ENCODE measurements at regions not wholly inside any gene's neighbourhood (a gene's known extent, or its start where the extent isn't known, plus 50 kb on each side); places are given as distances from the start of the nearest gene placed in this dataset.

GRCh38 chr10:130745251-130745650, 566.3 kb downstream of the TCERG1L start:
- DNase-seq, result no peak

GRCh38 chr10:130745821-130746220, 565.7 kb downstream of the TCERG1L start:
- H4K20me1 ChIP-seq (ENCODE audit: insufficient read depth), result no peaks in the 10 kb centered on the region
- no peaks in the 10 kb centered on the region for H3K79me2 ChIP-seq (ENCODE audit: insufficient read depth)
- no peaks in the 10 kb centered on the region for H3K27me3 ChIP-seq (replicated peaks; ENCODE audit: insufficient read depth)
- H2AFZ ChIP-seq, result no peak overlapping the region
- DNase-seq, result no peak
- in situ Hi-C loops (cut with MboI), result no loop called here
- no peak overlapping the region for H3K27ac ChIP-seq
- H3F3A ChIP-seq (ENCODE audit: insufficient read depth), result no peaks in the 10 kb centered on the region
- WGBS, 2 experiments (ENCODE audit: low coverage in 1 of 2, low lambda C conversion rate in 2 of 2, missing lambda C conversion rate in 2 of 2), result 44 to 51% methylated on average over 7 of the region's 7 CpGs
- H3K4me2 ChIP-seq (ENCODE audit: unreplicated experiment), result no peak overlapping the region
- H3K9ac ChIP-seq, result no peak overlapping the region
- no peak overlapping the region for H3K4me3 ChIP-seq
- no peaks in the 10 kb centered on the region for H3K9me3 ChIP-seq (ENCODE audit: low read depth)
- TF ChIP-seq EZH2phosphoT487 (IDR thresholded peaks at IDR 0.05; ENCODE audit: insufficient read depth, low read depth) (no peak), EZH2 (IDR thresholded peaks at IDR 0.05; ENCODE audit: insufficient read depth, poor library complexity, severe bottlenecking) (no peak)
- H3K36me3 ChIP-seq (ENCODE audit: low read depth), result no peaks in the 10 kb centered on the region
- no peaks in the 10 kb centered on the region for H3K4me1 ChIP-seq (ENCODE audit: insufficient read depth)
- H3K9me2 ChIP-seq (ENCODE audit: insufficient read depth), result no peaks in the 10 kb centered on the region

More at GRCh38 chr10:130745251-130745650, 566.3 kb downstream of the TCERG1L start:
- no peaks in the 10 kb centered on the region for H3K9me2 ChIP-seq (ENCODE audit: insufficient read depth)
- H3K4me1 ChIP-seq (ENCODE audit: insufficient read depth), result no peaks in the 10 kb centered on the region
- no peak overlapping the region for H2AFZ ChIP-seq
- H3F3A ChIP-seq (ENCODE audit: insufficient read depth), result no peaks in the 10 kb centered on the region
- no peaks in the 10 kb centered on the region for H3K27me3 ChIP-seq (replicated peaks; ENCODE audit: insufficient read depth)
- H3K36me3 ChIP-seq (ENCODE audit: low read depth), result no peaks in the 10 kb centered on the region
- 10 to 13% methylated on average over 5 of the region's 5 CpGs for WGBS, 2 experiments (ENCODE audit: low coverage in 1 of 2, low lambda C conversion rate in 2 of 2, missing lambda C conversion rate in 2 of 2)
- no peak overlapping the region for H3K9ac ChIP-seq
- no peak overlapping the region for H3K4me2 ChIP-seq (ENCODE audit: unreplicated experiment)
- in situ Hi-C loops (cut with MboI), result no loop called here
- no peak overlapping the region for H3K4me3 ChIP-seq
- H4K20me1 ChIP-seq (ENCODE audit: insufficient read depth), result no peaks in the 10 kb centered on the region
- no peaks in the 10 kb centered on the region for H3K79me2 ChIP-seq (ENCODE audit: insufficient read depth)
- TF ChIP-seq EZH2phosphoT487 (IDR thresholded peaks at IDR 0.05; ENCODE audit: insufficient read depth, low read depth) (no peak), EZH2 (IDR thresholded peaks at IDR 0.05; ENCODE audit: insufficient read depth, poor library complexity, severe bottlenecking) (no peak)
- no peak overlapping the region for H3K27ac ChIP-seq
- H3K9me3 ChIP-seq (ENCODE audit: low read depth), result no peaks in the 10 kb centered on the region

DNA sequence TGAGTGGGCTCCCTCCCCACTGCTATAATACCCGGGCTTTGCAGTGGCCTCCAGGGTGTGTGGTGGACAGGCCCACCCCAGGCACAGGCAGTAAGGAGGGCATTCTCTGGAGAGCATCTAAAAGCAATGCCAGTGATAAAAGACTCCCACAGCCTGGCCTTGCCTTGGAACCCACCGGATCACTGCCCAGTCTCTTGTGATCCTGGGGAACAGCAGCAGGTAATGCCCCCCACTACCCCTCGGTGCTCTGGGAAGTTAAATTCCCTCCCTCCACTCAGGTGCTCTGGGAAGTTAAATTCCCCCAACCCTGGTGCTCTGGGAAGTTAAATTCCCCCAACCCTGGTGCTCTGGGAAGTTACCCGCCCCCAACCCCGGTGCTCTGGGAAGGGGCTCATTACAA, 565.2 kb downstream of the TCERG1L start:
- Histone ChIP-seq H3F3A (ENCODE audit: insufficient read depth) (no peaks in the 10 kb centered on the region), H3K27ac (no peak overlapping the region), H3K27me3 (replicated peaks; ENCODE audit: insufficient read depth) (no peaks in the 10 kb centered on the region), H3K9me2 (ENCODE audit: insufficient read depth) (no peaks in the 10 kb centered on the region), H3K4me1 (ENCODE audit: insufficient read depth) (no peaks in the 10 kb centered on the region), H3K9ac (no peak overlapping the region), H2AFZ (no peak overlapping the region), H3K9me3 (ENCODE audit: low read depth) (no peaks in the 10 kb centered on the region), H3K4me3 (no peak overlapping the region), H4K20me1 (ENCODE audit: insufficient read depth) (no peaks in the 10 kb centered on the region), H3K79me2 (ENCODE audit: insufficient read depth) (no peaks in the 10 kb centered on the region), H3K4me2 (ENCODE audit: unreplicated experiment) (no peak overlapping the region), H3K36me3 (ENCODE audit: low read depth) (no peaks in the 10 kb centered on the region)
- TF ChIP-seq EZH2phosphoT487 (IDR thresholded peaks at IDR 0.05; ENCODE audit: insufficient read depth, low read depth), result no peak
- TF ChIP-seq EZH2 (IDR thresholded peaks at IDR 0.05; ENCODE audit: insufficient read depth, poor library complexity, severe bottlenecking), result no peak
- 24 to 27% methylated on average over 4 to 5 of the region's 5 CpGs for WGBS, 2 experiments (ENCODE audit: low coverage in 1 of 2, low lambda C conversion rate in 2 of 2, missing lambda C conversion rate in 2 of 2)
- no peak for DNase-seq
- in situ Hi-C loops (cut with MboI), result no loop called here

DNA sequence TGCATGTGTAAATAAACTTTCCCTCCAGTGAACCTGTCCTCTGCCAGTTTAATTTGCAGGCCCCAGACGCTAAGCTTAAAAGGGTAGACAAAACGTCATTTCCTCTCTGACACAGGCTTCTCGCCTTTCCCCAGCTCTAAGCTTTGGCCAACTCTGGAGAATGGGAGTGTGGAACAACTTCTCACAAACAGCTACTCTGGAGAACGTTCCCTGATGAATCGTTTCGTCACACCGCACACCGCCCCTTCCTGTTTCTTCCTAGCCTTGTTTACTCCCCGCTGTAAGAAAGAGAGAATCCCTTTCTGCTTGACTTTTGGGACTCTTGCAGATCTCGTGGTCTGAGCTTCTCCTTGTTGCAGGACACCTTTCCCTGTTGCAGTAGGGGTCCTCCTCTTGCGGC, 564.2 kb downstream of the TCERG1L start:
- in situ Hi-C loops (cut with MboI), result no loop called here
- Histone ChIP-seq H3K4me3 (no peak overlapping the region), H3K4me1 (ENCODE audit: insufficient read depth) (no peaks in the 10 kb centered on the region), H3K9me3 (ENCODE audit: low read depth) (no peaks in the 10 kb centered on the region), H3K36me3 (ENCODE audit: low read depth) (no peaks in the 10 kb centered on the region), H3F3A (ENCODE audit: insufficient read depth) (no peaks in the 10 kb centered on the region), H3K9ac (no peak overlapping the region), H3K27ac (no peak overlapping the region), H3K4me2 (ENCODE audit: unreplicated experiment) (no peak overlapping the region), H3K27me3 (replicated peaks; ENCODE audit: insufficient read depth) (no peaks in the 10 kb centered on the region), H4K20me1 (ENCODE audit: insufficient read depth) (no peaks in the 10 kb centered on the region), H3K9me2 (ENCODE audit: insufficient read depth) (no peaks in the 10 kb centered on the region), H3K79me2 (ENCODE audit: insufficient read depth) (no peaks in the 10 kb centered on the region), H2AFZ (no peak overlapping the region)
- TF ChIP-seq EZH2phosphoT487 (IDR thresholded peaks at IDR 0.05; ENCODE audit: insufficient read depth, low read depth), result no peak
- no peak for TF ChIP-seq EZH2 (IDR thresholded peaks at IDR 0.05; ENCODE audit: insufficient read depth, poor library complexity, severe bottlenecking)
- no peak for DNase-seq
- WGBS, 2 experiments (ENCODE audit: low coverage in 1 of 2, low lambda C conversion rate in 2 of 2, missing lambda C conversion rate in 2 of 2), result 30 to 39% methylated on average over 11 of the region's 11 CpGs

- no peaks in the 10 kb centered on the region for H3K36me3 ChIP-seq (ENCODE audit: low read depth)
- H3K27me3 ChIP-seq (replicated peaks; ENCODE audit: insufficient read depth), result no peaks in the 10 kb centered on the region
- WGBS, 2 experiments (ENCODE audit: low coverage in 1 of 2, low lambda C conversion rate in 2 of 2, missing lambda C conversion rate in 2 of 2), result 47 to 52% methylated on average over 13 of the region's 13 CpGs
- no peaks in the 10 kb centered on the region for H3K9me3 ChIP-seq (ENCODE audit: low read depth)
- H3F3A ChIP-seq (ENCODE audit: insufficient read depth), result no peaks in the 10 kb centered on the region
- no peaks in the 10 kb centered on the region for H3K9me2 ChIP-seq (ENCODE audit: insufficient read depth)
- no peak overlapping the region for H2AFZ ChIP-seq
- no peak overlapping the region for H3K4me2 ChIP-seq (ENCODE audit: unreplicated experiment)
- H3K79me2 ChIP-seq (ENCODE audit: insufficient read depth), result no peaks in the 10 kb centered on the region
- H3K27ac ChIP-seq, result no peak overlapping the region
- TF ChIP-seq EZH2phosphoT487 (IDR thresholded peaks at IDR 0.05; ENCODE audit: insufficient read depth, low read depth) (no peak), EZH2 (IDR thresholded peaks at IDR 0.05; ENCODE audit: insufficient read depth, poor library complexity, severe bottlenecking) (no peak)
- H3K4me1 ChIP-seq (ENCODE audit: insufficient read depth), result no peaks in the 10 kb centered on the region
- no peak for DNase-seq
- no peaks in the 10 kb centered on the region for H4K20me1 ChIP-seq (ENCODE audit: insufficient read depth)
- no peak overlapping the region for H3K4me3 ChIP-seq
- H3K9ac ChIP-seq, result no peak overlapping the region
- in situ Hi-C loops (cut with MboI), result no loop called here
These were observed 563.6 kb downstream of the TCERG1L start for GRCh38 chr10:130747946-130748345.

Measured in GM23248 (cell line).